HEK293 (cell line): ENCODE measurements at regions not wholly inside any gene's neighbourhood (a gene's known extent, or its start where the extent isn't known, plus 50 kb on each side); places are given as distances from the start of the nearest gene placed in this dataset.

ENCODE experiments used
- CTCF ChIA-PET: fragments of 350-600 bp; formaldehyde crosslinking; extraction: SDS; loops from one replicate; lab custom pipeline; 2021; ENCODE audit warnings: antibody characterized with exemption; lab: Yijun Ruan, JAX
- POLR2A ChIA-PET: fragments of 300-600 bp; formaldehyde crosslinking; extraction: SDS; loops from one replicate; lab custom pipeline; 2020; ENCODE audit warnings: antibody characterized with exemption, inconsistent platforms; lab: Yijun Ruan, JAX
- H3K27ac ChIP-seq: fragments of 200-500 bp; sonication (Bioruptor generic); 2 replicates; pipeline ENCODE4 v1.5.1; 2014; ENCODE audit warnings: low read depth, low read length, control low read depth, inconsistent platforms; ENCODE audit errors: extremely low read depth
- H3K36me3 ChIP-seq, 2 experiments: fragments of 200-500 bp in 1 of 2; sonication (Bioruptor generic) in 1 of 2; 1 replicate in 1 of 2; 2 replicates in 1 of 2; pipeline ENCODE4 v1.5.1; 2014 to 2017; ENCODE audit warnings: inconsistent platforms in 2 of 2, low read length in 2 of 2; ENCODE audit not compliant: control insufficient read depth in 2 of 2, insufficient read depth in 1 of 2
- H3K4me1 ChIP-seq: fragments of 200-500 bp; sonication (Bioruptor generic); 2 replicates; pipeline ENCODE4 v1.5.1; 2014; ENCODE audit warnings: mild to moderate bottlenecking, low read length, inconsistent platforms; ENCODE audit not compliant: control insufficient read depth, insufficient read depth
- H3K4me3 ChIP-seq: 2 replicates; pipeline ENCODE4 v1.5.1; 2011; ENCODE audit warnings: low read depth, mild to moderate bottlenecking, control low read depth, low read length, moderate library complexity
- H3K9me3 ChIP-seq: fragments of 200-500 bp; sonication (Bioruptor generic); 2 replicates; pipeline ENCODE4 v1.5.1; 2014; ENCODE audit warnings: low read depth, low read length, inconsistent platforms; ENCODE audit not compliant: control insufficient read depth, insufficient read depth
- ATF2 ChIP-seq: fragments of 450-650 bp; formaldehyde crosslinking; IDR thresholded peaks from 2 replicates; pipeline ENCODE4 v1.5.1; 2016; ENCODE audit warnings: missing biosample characterization, missing genetic modification characterization, low read depth
- EGR2 ChIP-seq: fragments of 450-650 bp; formaldehyde crosslinking; IDR thresholded peaks from 2 replicates; pipeline ENCODE4 v1.5.1; 2016; ENCODE audit warnings: low read depth, missing biosample characterization, missing genetic modification characterization
- GLI2 ChIP-seq: fragments of 450-650 bp; formaldehyde crosslinking; IDR thresholded peaks from 2 replicates; pipeline ENCODE4; 2017; ENCODE audit warnings: missing biosample characterization, missing genetic modification characterization, low read depth, borderline replicate concordance
- GLI4 ChIP-seq: fragments of 450-650 bp; formaldehyde crosslinking; IDR thresholded peaks from 2 replicates; pipeline ENCODE4 v1.5.1; 2016; ENCODE audit warnings: missing biosample characterization, missing genetic modification characterization
- HOXA7 ChIP-seq: sonication (generic); formaldehyde crosslinking; IDR thresholded peaks from 2 replicates; pipeline ENCODE4 v1.8.1; 2022; ENCODE audit warnings: missing genetic modification reagents, borderline replicate concordance
- OVOL3 ChIP-seq: fragments of 450-650 bp; formaldehyde crosslinking; IDR thresholded peaks from 2 replicates; pipeline ENCODE4 v1.5.1; 2016; ENCODE audit warnings: missing biosample characterization, missing genetic modification characterization
- PRDM4 ChIP-seq: fragments of 450-650 bp; formaldehyde crosslinking; IDR thresholded peaks from 2 replicates; pipeline ENCODE4 v1.5.1; 2017; ENCODE audit warnings: missing biosample characterization, missing genetic modification characterization
- PRDM6 ChIP-seq: fragments of 450-650 bp; formaldehyde crosslinking; IDR thresholded peaks from 2 replicates; pipeline ENCODE4 v1.5.1; 2017; ENCODE audit warnings: missing biosample characterization, missing genetic modification characterization
- RBAK ChIP-seq: fragments of 450-650 bp; formaldehyde crosslinking; IDR thresholded peaks from 2 replicates; pipeline ENCODE4 v1.5.1; 2016; ENCODE audit warnings: missing biosample characterization, missing genetic modification characterization
- WT1 ChIP-seq: fragments of 450-650 bp; formaldehyde crosslinking; IDR thresholded peaks from 2 replicates; pipeline ENCODE4 v1.5.1; 2016; ENCODE audit warnings: missing biosample characterization, missing genetic modification characterization
- ZBTB6 ChIP-seq: fragments of 450-650 bp; formaldehyde crosslinking; IDR thresholded peaks from 2 replicates; pipeline ENCODE4 v1.5.1; 2017; ENCODE audit warnings: missing biosample characterization, missing genetic modification characterization
- ZBTB7A ChIP-seq: fragments of 450-650 bp; formaldehyde crosslinking; IDR thresholded peaks from 2 replicates; pipeline ENCODE4 v1.5.1; 2016; ENCODE audit warnings: low read depth, missing biosample characterization, missing genetic modification characterization
- ZFP41 ChIP-seq: fragments of 450-650 bp; formaldehyde crosslinking; IDR thresholded peaks from 2 replicates; pipeline ENCODE4 v1.5.1; 2016; ENCODE audit warnings: missing biosample characterization, missing genetic modification characterization, borderline replicate concordance
- ZFP69B ChIP-seq: fragments of 450-650 bp; formaldehyde crosslinking; IDR thresholded peaks from 2 replicates; pipeline ENCODE4 v1.5.1; 2016; ENCODE audit warnings: missing biosample characterization, missing genetic modification characterization
- ZNF140 ChIP-seq: fragments of 450-650 bp; formaldehyde crosslinking; IDR thresholded peaks from 2 replicates; pipeline ENCODE4 v1.5.1; 2016; ENCODE audit warnings: missing biosample characterization, missing genetic modification characterization
- ZNF16 ChIP-seq: fragments of 450-650 bp; formaldehyde crosslinking; IDR thresholded peaks from 2 replicates; pipeline ENCODE4 v1.5.1; 2016; ENCODE audit warnings: low read depth, missing biosample characterization, missing genetic modification characterization
- ZNF169 ChIP-seq: fragments of 450-650 bp; formaldehyde crosslinking; IDR thresholded peaks from 2 replicates; pipeline ENCODE4 v1.5.1; 2016; ENCODE audit warnings: missing biosample characterization, missing genetic modification characterization
- ZNF280C ChIP-seq: fragments of 450-650 bp; formaldehyde crosslinking; IDR thresholded peaks from 2 replicates; pipeline ENCODE4 v1.5.1; 2016; ENCODE audit warnings: missing biosample characterization, missing genetic modification characterization
- ZNF366 ChIP-seq: fragments of 450-650 bp; formaldehyde crosslinking; conservative IDR thresholded peaks from 2 replicates; pipeline ENCODE4 v1.5.1; 2016; ENCODE audit warnings: missing biosample characterization, missing genetic modification characterization
- ZNF391 ChIP-seq: fragments of 450-650 bp; formaldehyde crosslinking; IDR thresholded peaks from 2 replicates; pipeline ENCODE4 v1.5.1; 2016; ENCODE audit warnings: low read depth, missing biosample characterization, missing genetic modification characterization, borderline replicate concordance
- ZNF449 ChIP-seq: fragments of 450-650 bp; formaldehyde crosslinking; IDR thresholded peaks from 2 replicates; pipeline ENCODE4 v1.5.1; 2017; ENCODE audit warnings: missing biosample characterization, mild to moderate bottlenecking, missing genetic modification characterization, moderate library complexity
- ZNF513 ChIP-seq: fragments of 450-650 bp; IDR thresholded peaks from 2 replicates; pipeline ENCODE4 v1.5.1; 2018; ENCODE audit warnings: missing biosample characterization, missing genetic modification characterization
- ZNF785 ChIP-seq: fragments of 450-650 bp; formaldehyde crosslinking; IDR thresholded peaks from 2 replicates; pipeline ENCODE4 v1.5.1; 2016; ENCODE audit warnings: missing biosample characterization, missing genetic modification characterization
- ZNF791 ChIP-seq: fragments of 450-650 bp; formaldehyde crosslinking; IDR thresholded peaks from 2 replicates; pipeline ENCODE4 v1.5.1; 2016; ENCODE audit warnings: missing biosample characterization, missing genetic modification characterization

GRCh38 chr18:61619783-61620182 is 273.0 kb downstream of the RNF152 start:
- Histone ChIP-seq H3K36me3 (no peaks in the 10 kb centered on the region), H3K9me3 (no peaks in the 10 kb centered on the region)
- no peak for TF ChIP-seq ZFP41 (tag by site-specific recombination)
- no peak for TF ChIP-seq PRDM6 (tag by site-specific recombination)
- no peak for TF ChIP-seq ZNF16
- TF ChIP-seq ZBTB7A (tag by site-specific recombination): no peak
- no peak for TF ChIP-seq ZNF513
- no peak for TF ChIP-seq ZBTB6 (tag by site-specific recombination)
- no peak for TF ChIP-seq ZNF391 (tag by site-specific recombination)
- no peak for TF ChIP-seq ZNF169 (tag by site-specific recombination)
- no peak for TF ChIP-seq ZNF366 (tag by site-specific recombination)
- no peak for TF ChIP-seq ZNF280C (tag by site-specific recombination)
- no peak for TF ChIP-seq GLI2 (tag by site-specific recombination)
- TF ChIP-seq RBAK (tag by site-specific recombination): no peak
- TF ChIP-seq OVOL3 (tag by site-specific recombination): no peak
- no peak for TF ChIP-seq EGR2 (tag by site-specific recombination)
- TF ChIP-seq, all 188 proteins: peak for 0
- no peaks in the 10 kb centered on the region for H3K4me1 ChIP-seq
- no peak overlapping the region for H3K27ac ChIP-seq
- POLR2A ChIA-PET: no interaction called here
- CTCF ChIA-PET: interaction anchor here (0.7 kb wide), 1 partner anchor 13 kb away, joined by 3 read pairs; no protein-coding TSS in a partner anchor
- no peak overlapping the region for H3K4me3 ChIP-seq

- H3K4me1 ChIP-seq: no peaks in the 10 kb centered on the region
- no peak overlapping the region for H3K27ac ChIP-seq
- ChIA-PET CTCF (interaction anchor here (0.7 to 0.9 kb wide), 2 partner anchors 9 to 38 kb away, joined by 3 read pairs; no protein-coding TSS in a partner anchor), POLR2A (no interaction called here)
- H3K4me3 ChIP-seq: no peak overlapping the region
- no peaks in the 10 kb centered on the region for H3K9me3 ChIP-seq
- H3K36me3 ChIP-seq: no peaks in the 10 kb centered on the region
- no peak for TF ChIP-seq ZNF449
- no peak for TF ChIP-seq ZNF791
- TF ChIP-seq GLI4: no peak
- no peak for TF ChIP-seq WT1
- no peak for TF ChIP-seq HOXA7 (CRISPR knock-in tag)
- TF ChIP-seq PRDM4 (tag by site-specific recombination): no peak
- no peak for TF ChIP-seq ZNF785 (tag by site-specific recombination)
- TF ChIP-seq ZFP69B (tag by site-specific recombination): no peak
- TF ChIP-seq ZNF140 (tag by site-specific recombination): no peak
- no peak for TF ChIP-seq ATF2 (tag by site-specific recombination)
These were observed 274.0 kb downstream of the RNF152 start for GRCh38 chr18:61618816-61619215.
